MCF 10A (cell line): ENCODE measurements at regions not wholly inside any gene's neighbourhood (a gene's known extent, or its start where the extent isn't known, plus 50 kb on each side); places are given as distances from the start of the nearest gene placed in this dataset.
"Not testable (repeated sequence)": the region's sequence is repeated elsewhere in the genome, so short reads cannot be mapped to it uniquely, and the experiment has no call there.

Experiments used
- BruUV-seq: library from RNA; stranded (reverse); fragments of 400-500 nt; replicated peaks from 2 replicates; lab custom pipeline; 2021; lab: Mats Ljungman, UMichigan
- CTCF ChIA-PET: fragments of 300-600 bp; sonication (Branson Sonifier 250); formaldehyde crosslinking; extraction: SDS; loops from one replicate; lab custom pipeline; 2021; ENCODE audit warnings: antibody characterized with exemption, inconsistent platforms; lab: Yijun Ruan, JAX
- POLR2A ChIA-PET: fragments of 300-600, 350-650 bp; sonication (Branson Sonifier 250); formaldehyde crosslinking; extraction: SDS; loops from one replicate; lab custom pipeline; 2020; ENCODE audit warnings: antibody characterized with exemption, inconsistent platforms; lab: Yijun Ruan, JAX
- DNase-seq: peaks from one replicate; pipeline ENCODE4 v3.0.0-alpha.2; 2018; ENCODE audit not compliant: unreplicated experiment
- H3K27ac Mint-ChIP-seq: one replicate; pipeline ENCODE4 v1.8.0; 2022; ENCODE audit warnings: mild to moderate bottlenecking, low read depth, mixed read lengths; ENCODE audit not compliant: unreplicated experiment
- H3K27me3 Mint-ChIP-seq: one replicate; pipeline ENCODE4 v1.8.0; 2022; ENCODE audit warnings: mixed read lengths; ENCODE audit not compliant: insufficient read depth, unreplicated experiment
- H3K36me3 Mint-ChIP-seq: one replicate; pipeline ENCODE4 v1.8.0; 2022; ENCODE audit warnings: mild to moderate bottlenecking, moderate library complexity, mixed read lengths; ENCODE audit not compliant: insufficient read depth, unreplicated experiment
- H3K4me1 Mint-ChIP-seq: one replicate; pipeline ENCODE4 v1.8.0; 2022; ENCODE audit warnings: mixed read lengths; ENCODE audit not compliant: insufficient read depth, unreplicated experiment
- H3K4me3 Mint-ChIP-seq: one replicate; pipeline ENCODE4 v1.8.0; 2022; ENCODE audit warnings: mild to moderate bottlenecking, moderate library complexity, mixed read lengths; ENCODE audit not compliant: unreplicated experiment
- H3K9me3 Mint-ChIP-seq: one replicate; pipeline ENCODE4 v1.8.0; 2022; ENCODE audit warnings: mixed read lengths; ENCODE audit not compliant: unreplicated experiment
- intact Hi-C: fragments of 100-400 bp; cut with micrococcal nuclease; formaldehyde crosslinking; loops from 2 replicates; pipeline ENCODE4 v1.14.1; 2022
- TF ChIP-seq, protein P1 (sequence below): fragments of 200-600 bp; IDR thresholded peaks from one replicate; pipeline ENCODE4 v1.8.0; 2022; ENCODE audit warnings: antibody characterized with exemption, mild to moderate bottlenecking; ENCODE audit not compliant: unreplicated experiment

GRCh38 chr9:1554081-1555035 lies 460.8 kb upstream of the SMARCA2 start:
- Mint-ChIP-seq H3K4me1 (no peaks in the 10 kb centered on the region), H3K4me3 (no peak overlapping the region), H3K27ac (no peak overlapping the region), H3K9me3 (peaks cover 1% of the 10 kb centered on the region), H3K27me3 (no peaks in the 10 kb centered on the region), H3K36me3 (no peaks in the 10 kb centered on the region)
- DNase-seq = no peak
- ChIA-PET POLR2A (interaction anchor here (0.7 to 0.9 kb wide), 2 partner anchors 13 to 325 kb away, joined by 3 to 6 read pairs; no protein-coding TSS in a partner anchor), CTCF (interaction anchor here (0.6 kb wide), 1 partner anchor 295 kb away, joined by 3 read pairs; no protein-coding TSS in a partner anchor)
- intact Hi-C loops = no loop called here
- no TSS peak for BruUV-seq
- TF ChIP-seq, protein P1, sequence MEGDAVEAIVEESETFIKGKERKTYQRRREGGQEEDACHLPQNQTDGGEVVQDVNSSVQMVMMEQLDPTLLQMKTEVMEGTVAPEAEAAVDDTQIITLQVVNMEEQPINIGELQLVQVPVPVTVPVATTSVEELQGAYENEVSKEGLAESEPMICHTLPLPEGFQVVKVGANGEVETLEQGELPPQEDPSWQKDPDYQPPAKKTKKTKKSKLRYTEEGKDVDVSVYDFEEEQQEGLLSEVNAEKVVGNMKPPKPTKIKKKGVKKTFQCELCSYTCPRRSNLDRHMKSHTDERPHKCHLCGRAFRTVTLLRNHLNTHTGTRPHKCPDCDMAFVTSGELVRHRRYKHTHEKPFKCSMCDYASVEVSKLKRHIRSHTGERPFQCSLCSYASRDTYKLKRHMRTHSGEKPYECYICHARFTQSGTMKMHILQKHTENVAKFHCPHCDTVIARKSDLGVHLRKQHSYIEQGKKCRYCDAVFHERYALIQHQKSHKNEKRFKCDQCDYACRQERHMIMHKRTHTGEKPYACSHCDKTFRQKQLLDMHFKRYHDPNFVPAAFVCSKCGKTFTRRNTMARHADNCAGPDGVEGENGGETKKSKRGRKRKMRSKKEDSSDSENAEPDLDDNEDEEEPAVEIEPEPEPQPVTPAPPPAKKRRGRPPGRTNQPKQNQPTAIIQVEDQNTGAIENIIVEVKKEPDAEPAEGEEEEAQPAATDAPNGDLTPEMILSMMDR = no peak

DNA sequence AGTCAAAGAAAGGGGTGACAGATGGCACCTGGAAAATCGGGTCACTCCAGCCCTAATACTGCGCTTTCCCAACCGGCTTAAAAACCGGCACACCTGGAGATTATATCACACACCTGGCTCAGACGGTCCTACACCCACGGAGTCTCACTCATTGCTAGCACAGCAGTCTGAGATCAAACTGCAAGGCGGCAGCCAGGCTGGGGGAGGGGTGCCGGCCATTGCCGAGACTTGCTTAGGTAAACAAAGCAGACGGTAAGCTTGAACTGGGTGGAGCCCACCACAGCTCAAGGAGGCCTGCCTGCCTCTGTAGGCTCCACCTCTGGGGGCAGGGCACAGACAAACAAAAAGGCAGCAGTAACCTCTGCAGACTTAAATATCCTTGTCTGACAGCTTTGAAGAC lies 456.5 kb upstream of the SMARCA2 start:
- H3K36me3 Mint-ChIP-seq, H3K4me3 Mint-ChIP-seq, intact Hi-C loops, POLR2A ChIA-PET, H3K27ac Mint-ChIP-seq, BruUV-seq, H3K9me3 Mint-ChIP-seq, H3K4me1 Mint-ChIP-seq: not testable (repeated sequence)
- CTCF ChIA-PET = interaction anchor here (0.9 kb wide), 1 partner anchor 101 kb away, joined by 3 read pairs; no protein-coding TSS in a partner anchor
- peaks cover 12% of the 10 kb centered on the region for H3K27me3 Mint-ChIP-seq
- peak; percentile 38 for DNase-seq

DNA sequence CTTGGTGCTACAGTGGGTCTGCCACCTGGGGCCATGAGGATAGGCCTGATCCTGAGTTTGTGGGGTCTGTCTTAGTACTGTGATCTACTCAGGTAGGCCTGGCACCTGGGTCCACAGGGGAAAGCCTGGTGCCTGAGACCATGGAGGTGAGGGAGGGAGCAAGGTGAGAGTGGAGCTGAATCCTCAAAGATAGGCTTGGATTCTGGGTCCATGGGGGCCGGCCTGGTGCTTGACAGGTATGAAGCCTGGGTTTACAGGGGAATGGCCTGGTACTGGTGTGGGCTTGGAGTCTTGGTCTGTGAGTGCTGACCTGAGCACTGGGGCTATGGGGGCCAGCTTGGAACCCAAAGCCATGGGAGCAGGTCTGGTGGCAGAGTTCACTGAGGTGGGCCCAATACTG lies 439.2 kb upstream of the SMARCA2 start:
- CTCF ChIA-PET = interaction anchor here (0.5 kb wide), 1 partner anchor 30 kb away, joined by 3 read pairs; no protein-coding TSS in a partner anchor
- no peaks in the 10 kb centered on the region for H3K9me3 Mint-ChIP-seq
- intact Hi-C loops = no loop called here
- H3K4me1 Mint-ChIP-seq = no peaks in the 10 kb centered on the region
- H3K36me3 Mint-ChIP-seq = no peaks in the 10 kb centered on the region
- no peaks in the 10 kb centered on the region for H3K27me3 Mint-ChIP-seq
- no peak overlapping the region for H3K27ac Mint-ChIP-seq
- H3K4me3 Mint-ChIP-seq = no peak overlapping the region
- TF ChIP-seq, protein P1 = no peak
- no peak for DNase-seq
- BruUV-seq = no TSS peak
- POLR2A ChIA-PET = interaction anchor here (0.6 kb wide), 1 partner anchor 657 kb away, joined by 3 read pairs; no protein-coding TSS in a partner anchor

GRCh38 chr9:1580215-1580614 lies 434.9 kb upstream of the SMARCA2 start:
- H3K36me3 Mint-ChIP-seq = no peaks in the 10 kb centered on the region
- no TSS peak for BruUV-seq
- no peaks in the 10 kb centered on the region for H3K9me3 Mint-ChIP-seq
- CTCF ChIA-PET = no interaction called here
- intact Hi-C loops = no loop called here
- DNase-seq = no peak
- H3K4me1 Mint-ChIP-seq = no peaks in the 10 kb centered on the region
- no peak overlapping the region for H3K4me3 Mint-ChIP-seq
- POLR2A ChIA-PET = no interaction called here
- no peaks in the 10 kb centered on the region for H3K27me3 Mint-ChIP-seq
- no peak overlapping the region for H3K27ac Mint-ChIP-seq
- TF ChIP-seq, protein P1 = no peak
